Right lobe of liver (tissue), 4 donors: ENCODE measurements at regions not wholly inside any gene's neighbourhood (a gene's known extent, or its start where the extent isn't known, plus 50 kb on each side); places are given as distances from the start of the nearest gene placed in this dataset.

ENCODE experiments used
- CTCF ChIP-seq, 4 donors: fragments of 200-600 bp in 3 of 4; fragments of 450-650 bp in 1 of 4; IDR thresholded peaks; one replicate each; pipeline versions ENCODE4 v1.5.1 to v1.8.0; 2016 to 2022; ENCODE audit warnings: antibody characterized with exemption in 4 of 4, mild to moderate bottlenecking in 2 of 4
- POLR2A ChIP-seq: fragments of 450-650 bp; IDR thresholded peaks from one replicate; pipeline ENCODE4 v1.6.1; 2017; ENCODE audit warnings: antibody characterized with exemption, mild to moderate bottlenecking
- donor health status: DM: no; HTN: no; CAD: no.
- donor health status: DM: no; HTN: no; CAD: no.
- donor health status: DM: no; HTN: yes; CAD: no.

- TF ChIP-seq CTCF (IDR thresholded peaks at IDR 0.05) = no peak
- no peak for TF ChIP-seq POLR2A
Measured at GRCh38 chr7:42693722-42694121, 218.1 kb downstream of the C7orf25 start.
